AG08396 (cell line): ENCODE measurements at regions not wholly inside any gene's neighbourhood (a gene's known extent, or its start where the extent isn't known, plus 50 kb on each side); places are given as distances from the start of the nearest gene placed in this dataset.
A peak's percentile ranks its signal among the peaks of the same experiment; 100 is the strongest.
"Not testable (repeated sequence)": the region's sequence is repeated elsewhere in the genome, so short reads cannot be mapped to it uniquely, and the experiment has no call there.

Experiments
- DNase-seq: peaks from one replicate; pipeline ENCODE4 v3.0.0; 2012; ENCODE audit warnings: low spot score, mixed read lengths

GRCh38 chr5:121105921-121106320 lies 641.8 kb downstream of the PRR16 start:
- no peak for DNase-seq

GRCh38 chr5:121106721-121107690 lies 642.9 kb downstream of the PRR16 start:
- DNase-seq: not testable (repeated sequence)

- DNase-seq: no peak
Measured at GRCh38 chr5:121108725-121109124, 644.6 kb downstream of the PRR16 start.

- no peak for DNase-seq
Measured at GRCh38 chr5:121109817-121110216, 645.7 kb downstream of the PRR16 start.

GRCh38 chr5:121121786-121122185 lies 657.7 kb downstream of the PRR16 start:
- no peak for DNase-seq

- no peak for DNase-seq
Measured at GRCh38 chr5:121138495-121138907, 674.4 kb downstream of the PRR16 start.

- no peak for DNase-seq
Measured at GRCh38 chr5:121138952-121139351, 674.9 kb downstream of the PRR16 start.

- peak; percentile 1 for DNase-seq
Measured at GRCh38 chr5:121144764-121145163, 680.7 kb downstream of the PRR16 start.

GRCh38 chr5:121151534-121151933 lies 687.4 kb downstream of the PRR16 start:
- DNase-seq: no peak

- no peak for DNase-seq
Measured at GRCh38 chr5:121152411-121152810, 688.3 kb downstream of the PRR16 start.

- DNase-seq: no peak
Measured at GRCh38 chr5:121156565-121156964, 692.5 kb downstream of the PRR16 start.

- no peak for DNase-seq
Measured at GRCh38 chr5:121158451-121158850, 693.2 kb upstream of the FTMT start.

GRCh38 chr5:121160591-121160990 lies 691.1 kb upstream of the FTMT start:
- DNase-seq: no peak

- DNase-seq: no peak
Measured at GRCh38 chr5:121164632-121165031, 687.0 kb upstream of the FTMT start.

- DNase-seq: no peak
Measured at GRCh38 chr5:121171361-121171760, 680.3 kb upstream of the FTMT start.

- no peak for DNase-seq
Measured at GRCh38 chr5:121171834-121172233, 679.8 kb upstream of the FTMT start.

GRCh38 chr5:121174351-121174750 lies 677.3 kb upstream of the FTMT start:
- no peak for DNase-seq

- DNase-seq: no peak
Measured at GRCh38 chr5:121175986-121176385, 675.7 kb upstream of the FTMT start.

- DNase-seq: no peak
Measured at GRCh38 chr5:121182788-121183490, 668.7 kb upstream of the FTMT start.

- DNase-seq: no peak
Measured at GRCh38 chr5:121188849-121189248, 662.8 kb upstream of the FTMT start.

- DNase-seq: no peak
Measured at GRCh38 chr5:121189342-121190305, 662.1 kb upstream of the FTMT start.
